GM12878 (cell line): ENCODE measurements at regions not wholly inside any gene's neighbourhood (a gene's known extent, or its start where the extent isn't known, plus 50 kb on each side); places are given as distances from the start of the nearest gene placed in this dataset.

Source experiments
- ATAC-seq: fragments of 200-7000 bp; cut with Tn5 transposase; 3 replicates; pipeline ENCODE4 v1.9.1; 2020; ENCODE audit warnings: mild to moderate bottlenecking, moderate library complexity
- BruUV-seq: library from RNA; stranded (reverse); fragments of 400-500 nt; replicated peaks from 2 replicates; lab custom pipeline; 2021; lab: Mats Ljungman, UMichigan
- CTCF ChIA-PET: fragments of 300-600 bp; sonication (Branson Sonifier 250); formaldehyde crosslinking; extraction: SDS; loops from one replicate; lab custom pipeline; 2021; ENCODE audit warnings: inconsistent platforms; lab: Yijun Ruan, JAX
- POLR2A ChIA-PET: fragments of 350-600 bp; formaldehyde crosslinking; extraction: SDS; loops from one replicate; lab custom pipeline; 2021; ENCODE audit warnings: inconsistent platforms; lab: Charles Lee
- RAD21 ChIA-PET: fragments of 300-600 bp; sonication (Branson Sonifier 250); formaldehyde crosslinking; loops from one replicate; lab custom pipeline; 2023; ENCODE audit warnings: antibody characterized with exemption; ENCODE audit not compliant: unreplicated experiment; lab: Charles Lee
- SMC1A ChIA-PET: fragments of 300-600 bp; sonication (Branson Sonifier 250); formaldehyde crosslinking; loops from one replicate; lab custom pipeline; 2023; ENCODE audit not compliant: unreplicated experiment, uncharacterized antibody; lab: Charles Lee
- DNase-seq: peaks from one replicate; pipeline ENCODE4 v3.0.0-alpha.2; 2011; ENCODE audit warnings: low read depth, low spot score
- FAIRE-seq: peaks from 3 replicates; lab custom pipeline; 2011; peaks lifted over from hg19 to GRCh38; lab: Jason Lieb, UNC
- H2AFZ ChIP-seq: 2 replicates; pipeline ENCODE4 v1.6.0; 2011; ENCODE audit warnings: low read depth, low read length, control low read depth; ENCODE audit not compliant: control insufficient read depth
- H3K27ac ChIP-seq: 2 replicates; pipeline ENCODE4 v1.5.1; 2011; ENCODE audit warnings: control low read depth; ENCODE audit not compliant: control insufficient read depth, insufficient read depth
- H3K27me3 ChIP-seq, 2 experiments: replicated peaks in 1 of 2; 2 replicates each; pipeline versions ENCODE4 v1.6.0 to v1.6.1; 2011; ENCODE audit warnings: low read length in 1 of 2; ENCODE audit not compliant: control insufficient read depth in 2 of 2, insufficient read depth in 2 of 2
- H3K36me3 ChIP-seq, 2 experiments: 2 replicates each; pipeline ENCODE4 v1.5.1; 2011; ENCODE audit warnings: low read length in 1 of 2; ENCODE audit not compliant: control insufficient read depth in 2 of 2, insufficient read depth in 2 of 2
- H3K4me1 ChIP-seq: 2 replicates; pipeline ENCODE4 v1.6.1; 2011; ENCODE audit warnings: mild to moderate bottlenecking, low read length, moderate library complexity, mixed read lengths; ENCODE audit not compliant: control insufficient read depth, insufficient read depth
- H3K4me2 ChIP-seq: 2 replicates; pipeline ENCODE4 v1.6.0; 2011; ENCODE audit warnings: control low read depth; ENCODE audit not compliant: control insufficient read depth, insufficient read depth
- H3K4me3 ChIP-seq: fragments of 200-600 bp; sonication (generic); 2 replicates; pipeline ENCODE4 v1.5.1; 2016
- H3K79me2 ChIP-seq: 2 replicates; pipeline ENCODE4 v1.6.0; 2011; ENCODE audit warnings: low read length; ENCODE audit not compliant: control insufficient read depth, insufficient read depth
- H3K9ac ChIP-seq: 2 replicates; pipeline ENCODE4 v1.8.0; 2011; ENCODE audit warnings: low read length, control low read depth, mixed read lengths; ENCODE audit not compliant: control insufficient read depth, insufficient read depth
- H3K9me3 ChIP-seq: replicated peaks from 3 replicates; pipeline ENCODE4 v1.5.1; 2011; ENCODE audit warnings: mild to moderate bottlenecking, low read length; ENCODE audit not compliant: control insufficient read depth, insufficient read depth
- H4K20me1 ChIP-seq: 2 replicates; pipeline ENCODE4 v1.6.0; 2011; ENCODE audit not compliant: control insufficient read depth, insufficient read depth
- CBX3 ChIP-seq: fragments of 200-600 bp; sonication (generic); IDR thresholded peaks from 2 replicates; pipeline ENCODE4 v1.6.1; 2016; ENCODE audit warnings: low read depth, borderline replicate concordance
- CREB1 ChIP-seq: IDR thresholded peaks from 2 replicates; pipeline ENCODE4 v1.6.1; 2012; ENCODE audit warnings: low read depth, mild to moderate bottlenecking, inconsistent platforms
- HDAC2 ChIP-seq: fragments of 200-600 bp; sonication (generic); IDR thresholded peaks from 2 replicates; pipeline ENCODE4 v1.6.1; 2017
- HDGF ChIP-seq: fragments of 450-650 bp; IDR thresholded peaks from 2 replicates; pipeline ENCODE4 v1.6.1; 2016; ENCODE audit warnings: antibody characterized with exemption
- LARP7 ChIP-seq: fragments of 450-650 bp; IDR thresholded peaks from 2 replicates; pipeline ENCODE4 v1.6.1; 2017; ENCODE audit warnings: mild to moderate bottlenecking
- MAX ChIP-seq: IDR thresholded peaks from 2 replicates; pipeline ENCODE4 v1.6.1; 2012; ENCODE audit warnings: low read depth, low read length, improper control_type of control experiment
- MEF2A ChIP-seq: IDR thresholded peaks from 2 replicates; pipeline ENCODE4 v1.6.1; 2011; ENCODE audit warnings: low read depth, mild to moderate bottlenecking, low read length, moderate library complexity; ENCODE audit not compliant: insufficient read depth
- NBN ChIP-seq: fragments of 450-650 bp; IDR thresholded peaks from 2 replicates; pipeline ENCODE4 v1.6.1; 2016
- NR2C2 ChIP-seq: IDR thresholded peaks from 2 replicates; pipeline ENCODE4 v1.6.1; 2011; ENCODE audit warnings: borderline replicate concordance, low read depth; ENCODE audit not compliant: control insufficient read depth, insufficient read length
- NRF1 ChIP-seq: conservative IDR thresholded peaks from 2 replicates; pipeline ENCODE4 v1.6.1; 2011; ENCODE audit warnings: mild to moderate bottlenecking, low read depth, low read length, improper control_type of control experiment
- PML ChIP-seq: IDR thresholded peaks from 2 replicates; pipeline ENCODE4 v1.6.1; 2012; ENCODE audit warnings: low read length, inconsistent platforms
- RAD21 ChIP-seq: IDR thresholded peaks from 2 replicates; pipeline ENCODE4 v1.6.1; 2011; ENCODE audit warnings: mild to moderate bottlenecking, low read depth, low read length, moderate library complexity; ENCODE audit not compliant: insufficient read depth
- RCOR1 ChIP-seq: conservative IDR thresholded peaks from 2 replicates; pipeline ENCODE4 v1.6.1; 2012; ENCODE audit warnings: low read depth, low read length, improper control_type of control experiment
- SIN3A ChIP-seq: IDR thresholded peaks from 2 replicates; pipeline ENCODE4 v1.6.1; 2012; ENCODE audit warnings: low read depth, low read length, improper control_type of control experiment
- SRF ChIP-seq, 2 experiments: IDR thresholded peaks; 2 replicates each; pipeline ENCODE4 v1.6.1; 2011; ENCODE audit warnings: low read depth in 2 of 2, low read length in 2 of 2, mild to moderate bottlenecking in 1 of 2, moderate library complexity in 1 of 2
- SUZ12 ChIP-seq: fragments of 200-600 bp; sonication (generic); IDR thresholded peaks from one replicate; pipeline ENCODE4 v1.6.1; 2018; ENCODE audit warnings: antibody characterized with exemption, mild to moderate bottlenecking; ENCODE audit not compliant: unreplicated experiment
- WRNIP1 ChIP-seq: IDR thresholded peaks from 2 replicates; pipeline ENCODE4 v1.6.1; 2011; ENCODE audit warnings: low read depth, low read length, improper control_type of control experiment, borderline replicate concordance
- ZNF217 ChIP-seq: fragments of 450-650 bp; IDR thresholded peaks from 2 replicates; pipeline ENCODE4 v1.6.1; 2017; ENCODE audit warnings: antibody characterized with exemption, mild to moderate bottlenecking
- ZNF274 ChIP-seq: IDR thresholded peaks from one replicate; pipeline ENCODE4 v1.8.0; 2011; ENCODE audit not compliant: insufficient read length, insufficient read depth
- ZZZ3 ChIP-seq: IDR thresholded peaks from 2 replicates; pipeline ENCODE4 v1.6.1; 2011; ENCODE audit warnings: low read depth; ENCODE audit not compliant: control insufficient read depth, insufficient read length
- WGBS: methylation state at CpG from one replicate; pipeline ENCODE4 v1.1.6; 2016; ENCODE audit warnings: low lambda C conversion rate; ENCODE audit not compliant: insufficient replicate concordance, insufficient coverage; ENCODE audit errors: missing lambda C conversion rate; 5-methylcytosine and 5-hydroxymethylcytosine counted together
- in situ Hi-C: fragments of 300-500 bp; cut with MboI; formaldehyde crosslinking; loops from 9 replicates; pipeline ENCODE4 v1.14.3; 2018; ENCODE audit warnings: mixed read lengths
- intact Hi-C: fragments of 100-400 bp; cut with micrococcal nuclease; formaldehyde crosslinking; loops from one replicate; pipeline ENCODE4 v1.14.2; 2022; ENCODE audit not compliant: unreplicated experiment

- H3K9me3 ChIP-seq, result no peaks in the 10 kb centered on the region
- no peaks in the 10 kb centered on the region for H3K79me2 ChIP-seq
- no peaks in the 10 kb centered on the region for H3K4me1 ChIP-seq
- FAIRE-seq, result no peak
- ChIA-PET SMC1A (no interaction called here), CTCF (no interaction called here), POLR2A (no interaction called here), RAD21 (no interaction called here)
- intact Hi-C loops (no loop called here), in situ Hi-C loops (no loop called here)
- no peak overlapping the region for H3K27ac ChIP-seq
- no TSS peak for BruUV-seq
- no peak for ATAC-seq
- no peak overlapping the region for H3K4me2 ChIP-seq
- under 1% methylated on average over 6 of the region's 6 CpGs for WGBS
- DNase-seq, result no peak
- H2AFZ ChIP-seq, result no peak overlapping the region
- no peak overlapping the region for H3K4me3 ChIP-seq
- H3K9ac ChIP-seq, result no peak overlapping the region
- H4K20me1 ChIP-seq, result no peaks in the 10 kb centered on the region
- H3K27me3 ChIP-seq, result no peaks in the 10 kb centered on the region
- H3K36me3 ChIP-seq, result no peaks in the 10 kb centered on the region
- TF ChIP-seq SUZ12 (no peak), ZNF274 (no peak), HDGF (no peak), MEF2A (no peak), PML (no peak), RCOR1 (no peak)
These were observed 623.7 kb downstream of the BNC2 start for GRCh38 chr9:16246785-16247184.

GRCh38 chr9:16247188-16247875 lies 623.1 kb downstream of the BNC2 start:
- no peaks in the 10 kb centered on the region for H3K36me3 ChIP-seq
- TF ChIP-seq CREB1 (no peak), ZNF217 (no peak), WRNIP1 (no peak), SIN3A (no peak), MAX (no peak), ZZZ3 (no peak), NR2C2 (no peak), LARP7 (no peak), NBN (no peak), RAD21 (no peak), CBX3 (no peak), SRF (IDR thresholded peaks at IDR 0.05; ENCODE audit: low read depth in 2 of 2, low read length in 2 of 2) (no peak), NRF1 (no peak), HDAC2 (no peak)

More at GRCh38 chr9:16247188-16247875, 623.1 kb downstream of the BNC2 start:
- BruUV-seq, result no TSS peak
- Histone ChIP-seq H3K79me2 (no peaks in the 10 kb centered on the region), H4K20me1 (no peaks in the 10 kb centered on the region), H3K4me1 (no peaks in the 10 kb centered on the region), H3K27me3 (no peaks in the 10 kb centered on the region), H3K27ac (no peak overlapping the region), H3K9me3 (no peaks in the 10 kb centered on the region), H3K4me3 (no peak overlapping the region), H3K4me2 (no peak overlapping the region), H3K9ac (no peak overlapping the region), H2AFZ (no peak overlapping the region)
- DNase-seq, result no peak
- intact Hi-C loops, result no loop called here
- 32% methylated on average over 5 of the region's 5 CpGs for WGBS
- in situ Hi-C loops, result no loop called here
- ChIA-PET SMC1A (no interaction called here), POLR2A (no interaction called here), RAD21 (no interaction called here), CTCF (interaction anchor here (1.9 kb wide), 1 partner anchor 20 kb away, joined by 4 read pairs; no protein-coding TSS in a partner anchor)
- no peak for ATAC-seq
- FAIRE-seq, result no peak
